ENCODE measurements at regions not wholly inside any gene's neighbourhood (a gene's known extent, or its start where the extent isn't known, plus 50 kb on each side); places are given as distances from the start of the nearest gene placed in this dataset.

- H3K79me2 ChIP-seq (ENCODE audit: control insufficient read depth, insufficient read depth, low read length) = no peaks in the 10 kb centered on the region
Observed at GRCh38 chr16:6961704-6962103, 370.9 kb upstream of the RBFOX1 start.

DNA sequence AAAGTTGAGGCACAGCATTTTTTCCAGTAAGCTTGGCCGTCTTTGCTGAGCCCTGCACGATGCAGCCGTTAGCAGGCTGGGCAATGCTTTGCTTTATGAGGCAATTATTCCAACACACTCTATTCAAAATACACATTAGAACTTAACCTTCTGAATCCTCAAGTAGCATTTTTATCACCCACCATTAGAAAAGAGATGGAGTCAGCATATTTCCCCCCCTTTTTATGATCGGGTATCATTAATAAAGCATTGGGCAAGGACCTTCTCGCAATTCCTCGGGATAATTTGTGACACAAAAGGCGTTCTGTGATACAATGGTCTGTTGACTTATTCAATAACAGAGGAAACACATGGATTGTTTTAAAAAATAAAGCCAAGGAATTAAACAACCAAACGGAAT is 374.5 kb upstream of the RBFOX1 start:
- DNase-seq (ENCODE audit: low read depth in 2 of 2) = no peak
- TF ChIP-seq EZH2 (IDR thresholded peaks at IDR 0.05; ENCODE audit: low read length, missing control alignments) = no peak
- TF ChIP-seq, protein P1, sequence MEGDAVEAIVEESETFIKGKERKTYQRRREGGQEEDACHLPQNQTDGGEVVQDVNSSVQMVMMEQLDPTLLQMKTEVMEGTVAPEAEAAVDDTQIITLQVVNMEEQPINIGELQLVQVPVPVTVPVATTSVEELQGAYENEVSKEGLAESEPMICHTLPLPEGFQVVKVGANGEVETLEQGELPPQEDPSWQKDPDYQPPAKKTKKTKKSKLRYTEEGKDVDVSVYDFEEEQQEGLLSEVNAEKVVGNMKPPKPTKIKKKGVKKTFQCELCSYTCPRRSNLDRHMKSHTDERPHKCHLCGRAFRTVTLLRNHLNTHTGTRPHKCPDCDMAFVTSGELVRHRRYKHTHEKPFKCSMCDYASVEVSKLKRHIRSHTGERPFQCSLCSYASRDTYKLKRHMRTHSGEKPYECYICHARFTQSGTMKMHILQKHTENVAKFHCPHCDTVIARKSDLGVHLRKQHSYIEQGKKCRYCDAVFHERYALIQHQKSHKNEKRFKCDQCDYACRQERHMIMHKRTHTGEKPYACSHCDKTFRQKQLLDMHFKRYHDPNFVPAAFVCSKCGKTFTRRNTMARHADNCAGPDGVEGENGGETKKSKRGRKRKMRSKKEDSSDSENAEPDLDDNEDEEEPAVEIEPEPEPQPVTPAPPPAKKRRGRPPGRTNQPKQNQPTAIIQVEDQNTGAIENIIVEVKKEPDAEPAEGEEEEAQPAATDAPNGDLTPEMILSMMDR (conservative IDR thresholded peaks at IDR 0.05 in 1 of 2, IDR thresholded peaks at IDR 0.05 in 1 of 2; ENCODE audit: low read depth in 1 of 2, low read length in 2 of 2) = no peak
- no peaks in the 10 kb centered on the region for H3K79me2 ChIP-seq (ENCODE audit: control insufficient read depth, insufficient read depth, low read length)
- no peak overlapping the region for H2AFZ ChIP-seq (ENCODE audit: low read length)
- H3K27me3 ChIP-seq (ENCODE audit: control insufficient read depth, insufficient read depth, low read length) = no peaks in the 10 kb centered on the region
- H3K9ac ChIP-seq (ENCODE audit: insufficient read depth, low read length) = no peak overlapping the region
- no peak overlapping the region for H3K4me3 ChIP-seq (replicated peaks in 1 of 4; ENCODE audit: control extremely low read depth in 1 of 4, insufficient read depth in 1 of 4, low read depth in 3 of 4, low read length in 4 of 4)
- no peak overlapping the region for H3K4me2 ChIP-seq (ENCODE audit: extremely low read depth, insufficient read depth, low read length)
- no peak overlapping the region for H3K27ac ChIP-seq (ENCODE audit: insufficient read depth, low read length)
- no peaks in the 10 kb centered on the region for H3K36me3 ChIP-seq (ENCODE audit: control insufficient read depth, insufficient read depth, low read length)
- no peaks in the 10 kb centered on the region for H3K4me1 ChIP-seq (ENCODE audit: control insufficient read depth, extremely low read depth, insufficient read depth, low read length)
- H3K9me3 ChIP-seq (ENCODE audit: control insufficient read depth, insufficient read depth, low read depth, low read length) = no peaks in the 10 kb centered on the region
- H4K20me1 ChIP-seq (ENCODE audit: control insufficient read depth, extremely low read depth, insufficient read depth, low read length) = no peaks in the 10 kb centered on the region

More at GRCh38 chr16:6961704-6962103, 370.9 kb upstream of the RBFOX1 start:
- H4K20me1 ChIP-seq (ENCODE audit: control insufficient read depth, extremely low read depth, insufficient read depth, low read length) = no peaks in the 10 kb centered on the region
- no peak overlapping the region for H3K4me2 ChIP-seq (ENCODE audit: extremely low read depth, insufficient read depth, low read length)
- H3K27ac ChIP-seq (ENCODE audit: insufficient read depth, low read length) = no peak overlapping the region
- DNase-seq (ENCODE audit: low read depth in 2 of 2) = no peak
- no peak overlapping the region for H3K4me3 ChIP-seq (replicated peaks in 1 of 4; ENCODE audit: control extremely low read depth in 1 of 4, insufficient read depth in 1 of 4, low read depth in 3 of 4, low read length in 4 of 4)
- no peaks in the 10 kb centered on the region for H3K4me1 ChIP-seq (ENCODE audit: control insufficient read depth, extremely low read depth, insufficient read depth, low read length)
- H3K36me3 ChIP-seq (ENCODE audit: control insufficient read depth, insufficient read depth, low read length) = no peaks in the 10 kb centered on the region
- TF ChIP-seq EZH2 (IDR thresholded peaks at IDR 0.05; ENCODE audit: low read length, missing control alignments) = no peak
- TF ChIP-seq, protein P1 (conservative IDR thresholded peaks at IDR 0.05 in 1 of 2, IDR thresholded peaks at IDR 0.05 in 1 of 2; ENCODE audit: low read depth in 1 of 2, low read length in 2 of 2) = no peak
- H3K9me3 ChIP-seq (ENCODE audit: control insufficient read depth, insufficient read depth, low read depth, low read length) = no peaks in the 10 kb centered on the region
- no peak overlapping the region for H3K9ac ChIP-seq (ENCODE audit: insufficient read depth, low read length)
- no peaks in the 10 kb centered on the region for H3K27me3 ChIP-seq (ENCODE audit: control insufficient read depth, insufficient read depth, low read length)
- no peak overlapping the region for H2AFZ ChIP-seq (ENCODE audit: low read length)

DNA sequence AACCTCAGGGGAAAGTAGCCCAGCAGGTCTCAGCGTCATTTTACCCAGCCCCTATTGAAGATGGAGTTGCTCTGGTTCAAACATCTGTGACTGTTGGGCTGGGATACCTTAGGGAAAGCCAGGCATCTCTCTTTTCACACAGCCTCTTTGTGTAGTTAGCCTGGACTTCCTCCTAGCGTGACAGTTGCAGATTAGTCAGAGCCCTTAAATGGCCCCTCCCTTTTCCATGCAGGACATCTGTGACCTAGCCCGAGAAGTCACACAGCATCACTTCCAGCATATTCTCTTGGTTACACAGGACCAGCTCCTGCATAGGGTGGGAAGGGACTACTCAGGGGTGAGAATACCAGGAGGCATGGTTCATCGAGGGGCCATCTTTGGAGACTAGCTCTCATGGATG is 375.0 kb upstream of the RBFOX1 start:
- Histone ChIP-seq H3K27ac (ENCODE audit: insufficient read depth, low read length) (no peak overlapping the region), H3K4me1 (ENCODE audit: control insufficient read depth, extremely low read depth, insufficient read depth, low read length) (no peaks in the 10 kb centered on the region), H3K36me3 (ENCODE audit: control insufficient read depth, insufficient read depth, low read length) (no peaks in the 10 kb centered on the region), H3K9me3 (ENCODE audit: control insufficient read depth, insufficient read depth, low read depth, low read length) (no peaks in the 10 kb centered on the region), H3K4me2 (ENCODE audit: extremely low read depth, insufficient read depth, low read length) (no peak overlapping the region), H3K4me3 (replicated peaks in 1 of 4; ENCODE audit: control extremely low read depth in 1 of 4, insufficient read depth in 1 of 4, low read depth in 3 of 4, low read length in 4 of 4) (no peak overlapping the region), H3K9ac (ENCODE audit: insufficient read depth, low read length) (no peak overlapping the region), H3K79me2 (ENCODE audit: control insufficient read depth, insufficient read depth, low read length) (no peaks in the 10 kb centered on the region), H2AFZ (ENCODE audit: low read length) (no peak overlapping the region), H3K27me3 (ENCODE audit: control insufficient read depth, insufficient read depth, low read length) (no peaks in the 10 kb centered on the region), H4K20me1 (ENCODE audit: control insufficient read depth, extremely low read depth, insufficient read depth, low read length) (no peaks in the 10 kb centered on the region)
- TF ChIP-seq, protein P1 (conservative IDR thresholded peaks at IDR 0.05 in 1 of 2, IDR thresholded peaks at IDR 0.05 in 1 of 2; ENCODE audit: low read depth in 1 of 2, low read length in 2 of 2) = no peak
- no peak for TF ChIP-seq EZH2 (IDR thresholded peaks at IDR 0.05; ENCODE audit: low read length, missing control alignments)
- no peak for DNase-seq (ENCODE audit: low read depth in 2 of 2)

Data from fibroblast of lung (primary cell).